ENCODE measurements at regions not wholly inside any gene's neighbourhood (a gene's known extent, or its start where the extent isn't known, plus 50 kb on each side); places are given as distances from the start of the nearest gene placed in this dataset.

DNA sequence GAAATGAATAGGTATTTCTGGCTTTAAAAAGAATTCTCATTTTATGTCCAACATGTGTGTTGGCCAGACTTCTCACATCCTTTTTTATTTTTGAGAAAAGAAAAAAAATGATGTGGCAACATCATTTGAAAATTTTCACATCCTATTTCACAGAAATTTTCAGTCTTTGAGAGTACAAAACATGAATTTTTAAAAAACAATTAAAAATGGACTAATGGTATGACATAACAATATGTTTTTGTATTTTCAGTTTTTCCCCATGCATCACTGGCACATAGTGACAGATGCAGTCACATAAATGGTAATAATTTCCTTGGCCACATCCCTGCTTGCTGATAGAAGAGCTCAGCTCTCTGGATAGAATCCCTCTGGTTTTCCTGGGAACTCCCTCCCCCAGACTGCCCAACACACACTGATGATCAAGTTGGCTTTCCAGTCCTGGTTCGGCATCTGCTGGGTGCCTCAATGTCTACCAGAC, 188.5 kb upstream of the AGR3 start:
- no peak overlapping the region for H3K4me3 ChIP-seq (ENCODE audit: insufficient read depth, low read length, poor library complexity, severe bottlenecking)
- H2AFZ ChIP-seq (ENCODE audit: low read depth, low read length, severe bottlenecking) = no peak overlapping the region
- no peaks in the 10 kb centered on the region for H3K27me3 ChIP-seq (ENCODE audit: low read length)
- no peaks in the 10 kb centered on the region for H3K36me3 ChIP-seq (ENCODE audit: low read length)
- H3K9me2 ChIP-seq (replicated peaks; ENCODE audit: insufficient read depth, low read length) = no peaks in the 10 kb centered on the region
- H3K9me3 ChIP-seq (ENCODE audit: insufficient read depth, low read length) = no peaks in the 10 kb centered on the region
- H4K20me1 ChIP-seq (ENCODE audit: low read depth, low read length) = no peaks in the 10 kb centered on the region
- TF ChIP-seq, protein P1, sequence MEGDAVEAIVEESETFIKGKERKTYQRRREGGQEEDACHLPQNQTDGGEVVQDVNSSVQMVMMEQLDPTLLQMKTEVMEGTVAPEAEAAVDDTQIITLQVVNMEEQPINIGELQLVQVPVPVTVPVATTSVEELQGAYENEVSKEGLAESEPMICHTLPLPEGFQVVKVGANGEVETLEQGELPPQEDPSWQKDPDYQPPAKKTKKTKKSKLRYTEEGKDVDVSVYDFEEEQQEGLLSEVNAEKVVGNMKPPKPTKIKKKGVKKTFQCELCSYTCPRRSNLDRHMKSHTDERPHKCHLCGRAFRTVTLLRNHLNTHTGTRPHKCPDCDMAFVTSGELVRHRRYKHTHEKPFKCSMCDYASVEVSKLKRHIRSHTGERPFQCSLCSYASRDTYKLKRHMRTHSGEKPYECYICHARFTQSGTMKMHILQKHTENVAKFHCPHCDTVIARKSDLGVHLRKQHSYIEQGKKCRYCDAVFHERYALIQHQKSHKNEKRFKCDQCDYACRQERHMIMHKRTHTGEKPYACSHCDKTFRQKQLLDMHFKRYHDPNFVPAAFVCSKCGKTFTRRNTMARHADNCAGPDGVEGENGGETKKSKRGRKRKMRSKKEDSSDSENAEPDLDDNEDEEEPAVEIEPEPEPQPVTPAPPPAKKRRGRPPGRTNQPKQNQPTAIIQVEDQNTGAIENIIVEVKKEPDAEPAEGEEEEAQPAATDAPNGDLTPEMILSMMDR (IDR thresholded peaks at IDR 0.05; ENCODE audit: insufficient read depth, low read length, poor library complexity, severe bottlenecking) = no peak
- TF ChIP-seq EZH2phosphoT487 (conservative IDR thresholded peaks at IDR 0.05; ENCODE audit: low read length) = no peak
- H3K9ac ChIP-seq (ENCODE audit: low read length) = no peak overlapping the region
- H3K79me2 ChIP-seq (ENCODE audit: insufficient read depth, low read length) = no peaks in the 10 kb centered on the region
- no peak overlapping the region for H3K27ac ChIP-seq (ENCODE audit: low read depth, low read length)
- no peaks in the 10 kb centered on the region for H3F3A ChIP-seq (ENCODE audit: insufficient read depth)
- H3K4me2 ChIP-seq (ENCODE audit: low read depth, low read length, poor library complexity, severe bottlenecking) = no peak overlapping the region

DNA sequence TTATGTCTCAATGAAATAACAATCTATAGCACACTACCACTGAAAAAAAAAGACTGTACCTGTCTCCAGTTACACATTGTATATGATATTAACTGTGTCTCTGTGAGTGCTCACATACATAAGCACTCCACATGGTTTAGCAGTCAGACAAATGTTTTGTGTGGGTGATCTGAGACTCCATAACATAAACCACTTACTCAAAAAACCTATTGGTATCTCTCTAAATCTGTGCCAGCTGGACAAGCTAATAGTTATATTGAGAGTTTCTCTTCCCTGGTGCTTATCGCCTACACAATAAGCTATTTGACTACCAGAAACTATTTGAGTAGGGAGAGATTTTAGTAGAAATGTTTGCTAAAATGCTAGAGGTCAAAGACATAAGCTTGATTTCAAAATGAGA, 190.1 kb upstream of the AGR3 start:
- Histone ChIP-seq H4K20me1 (ENCODE audit: low read depth, low read length) (no peaks in the 10 kb centered on the region), H3K27ac (ENCODE audit: low read depth, low read length) (no peak overlapping the region), H3K4me3 (ENCODE audit: insufficient read depth, low read length, poor library complexity, severe bottlenecking) (no peak overlapping the region), H3F3A (ENCODE audit: insufficient read depth) (no peaks in the 10 kb centered on the region), H3K9me3 (ENCODE audit: insufficient read depth, low read length) (no peaks in the 10 kb centered on the region), H3K79me2 (ENCODE audit: insufficient read depth, low read length) (no peaks in the 10 kb centered on the region), H3K27me3 (ENCODE audit: low read length) (no peaks in the 10 kb centered on the region), H3K9me2 (replicated peaks; ENCODE audit: insufficient read depth, low read length) (no peaks in the 10 kb centered on the region), H3K4me2 (ENCODE audit: low read depth, low read length, poor library complexity, severe bottlenecking) (no peak overlapping the region), H2AFZ (ENCODE audit: low read depth, low read length, severe bottlenecking) (no peak overlapping the region), H3K9ac (ENCODE audit: low read length) (no peak overlapping the region), H3K36me3 (ENCODE audit: low read length) (no peaks in the 10 kb centered on the region)
- TF ChIP-seq, protein P1 (IDR thresholded peaks at IDR 0.05; ENCODE audit: insufficient read depth, low read length, poor library complexity, severe bottlenecking) = no peak
- no peak for TF ChIP-seq EZH2phosphoT487 (conservative IDR thresholded peaks at IDR 0.05; ENCODE audit: low read length)

DNA sequence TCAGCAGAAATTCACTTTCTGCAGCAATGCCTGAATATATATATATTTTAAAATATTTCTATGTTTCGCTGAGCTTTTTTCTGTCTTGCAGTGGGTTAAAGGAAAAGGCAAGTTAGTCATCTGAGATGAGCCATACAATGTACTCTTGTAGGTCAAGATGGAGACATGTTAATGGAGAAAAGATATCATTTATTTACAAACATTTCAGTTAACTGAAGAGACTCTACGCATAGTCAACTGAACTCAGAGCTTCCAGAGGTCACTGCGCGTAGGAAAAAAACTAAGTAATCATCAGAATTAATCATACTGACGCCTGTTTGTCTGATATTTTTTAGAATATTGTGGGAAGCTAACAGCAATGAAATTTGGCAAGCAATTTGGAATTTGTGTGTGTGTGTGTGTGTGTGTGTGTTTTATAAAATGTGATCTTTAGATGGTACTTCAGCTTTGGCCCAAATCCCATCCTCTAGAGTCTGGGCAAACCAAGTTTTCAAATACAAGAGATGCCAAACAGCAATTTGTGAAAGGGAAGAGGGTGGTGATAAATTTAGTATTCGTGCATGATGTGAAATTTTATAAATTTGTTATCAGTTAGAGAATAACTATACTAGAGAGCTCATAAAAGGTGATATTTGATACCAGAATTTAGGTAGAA, 193.9 kb upstream of the AGR3 start:
- no peaks in the 10 kb centered on the region for H3K27me3 ChIP-seq (ENCODE audit: low read length)
- TF ChIP-seq, protein P1 (IDR thresholded peaks at IDR 0.05; ENCODE audit: insufficient read depth, low read length, poor library complexity, severe bottlenecking) = no peak
- no peak for TF ChIP-seq EZH2phosphoT487 (conservative IDR thresholded peaks at IDR 0.05; ENCODE audit: low read length)
- H3K79me2 ChIP-seq (ENCODE audit: insufficient read depth, low read length) = no peaks in the 10 kb centered on the region
- no peak overlapping the region for H3K4me2 ChIP-seq (ENCODE audit: low read depth, low read length, poor library complexity, severe bottlenecking)
- no peak overlapping the region for H3K9ac ChIP-seq (ENCODE audit: low read length)
- H3K9me2 ChIP-seq (replicated peaks; ENCODE audit: insufficient read depth, low read length) = no peaks in the 10 kb centered on the region
- H2AFZ ChIP-seq (ENCODE audit: low read depth, low read length, severe bottlenecking) = no peak overlapping the region
- H3F3A ChIP-seq (ENCODE audit: insufficient read depth) = no peaks in the 10 kb centered on the region
- H3K27ac ChIP-seq (ENCODE audit: low read depth, low read length) = no peak overlapping the region
- H3K4me3 ChIP-seq (ENCODE audit: insufficient read depth, low read length, poor library complexity, severe bottlenecking) = no peak overlapping the region
- no peaks in the 10 kb centered on the region for H4K20me1 ChIP-seq (ENCODE audit: low read depth, low read length)
- H3K36me3 ChIP-seq (ENCODE audit: low read length) = no peaks in the 10 kb centered on the region
- H3K9me3 ChIP-seq (ENCODE audit: insufficient read depth, low read length) = no peaks in the 10 kb centered on the region
